WTC11 (cell line): ENCODE measurements at regions not wholly inside any gene's neighbourhood (a gene's known extent, or its start where the extent isn't known, plus 50 kb on each side); places are given as distances from the start of the nearest gene placed in this dataset.

Source experiments
- ATAC-seq: fragments of 200-7000 bp; cut with Tn5 transposase; 2 replicates; pipeline ENCODE4 v1.10.0; 2021; ENCODE audit warnings: mild to moderate bottlenecking, moderate library complexity
- CTCF ChIA-PET: fragments of 300-600 bp; sonication (Branson Sonifier 250); formaldehyde crosslinking; loops from one replicate; lab custom pipeline; 2021; ENCODE audit warnings: antibody characterized with exemption; lab: Charles Lee
- POLR2A ChIA-PET: fragments of 350-600 bp; sonication (Branson Sonifier 250); formaldehyde crosslinking; loops from one replicate; lab custom pipeline; 2021; ENCODE audit warnings: antibody characterized with exemption; lab: Charles Lee
- DNase-seq: peaks from one replicate; pipeline ENCODE4 v3.0.0; 2021; ENCODE audit warnings: low spot score
- H3K27ac Mint-ChIP-seq: 2 replicates; pipeline ENCODE4 v1.8.0; 2021; ENCODE audit warnings: mixed read lengths
- H3K27me3 Mint-ChIP-seq: 2 replicates; pipeline ENCODE4 v1.8.0; 2021; ENCODE audit warnings: low read depth, mild to moderate bottlenecking, moderate library complexity, mixed read lengths
- H3K36me3 Mint-ChIP-seq: 2 replicates; pipeline ENCODE4 v1.8.0; 2021; ENCODE audit warnings: mixed read lengths
- H3K4me1 Mint-ChIP-seq: 2 replicates; pipeline ENCODE4 v1.8.0; 2022; ENCODE audit warnings: mixed read lengths
- H3K4me3 Mint-ChIP-seq: 2 replicates; pipeline ENCODE4 v1.8.0; 2021; ENCODE audit warnings: mild to moderate bottlenecking, moderate library complexity, mixed read lengths
- H3K9me3 Mint-ChIP-seq: 2 replicates; pipeline ENCODE4 v1.8.0; 2021; ENCODE audit warnings: mixed read lengths
- CREB1 ChIP-seq: sonication (generic); formaldehyde crosslinking; IDR thresholded peaks from 2 replicates; pipeline ENCODE4 v1.8.0; 2023; ENCODE audit warnings: mild to moderate bottlenecking, missing genetic modification reagents
- CTCF ChIP-seq: fragments of 200-600 bp; IDR thresholded peaks from 2 replicates; pipeline ENCODE4 v1.8.0; 2022; ENCODE audit warnings: antibody characterized with exemption
- ETV6 ChIP-seq: sonication (generic); formaldehyde crosslinking; IDR thresholded peaks from 2 replicates; pipeline ENCODE4 v1.8.1; 2022; ENCODE audit warnings: mild to moderate bottlenecking, missing genetic modification reagents
- FOXJ3 ChIP-seq: sonication (generic); formaldehyde crosslinking; IDR thresholded peaks from 2 replicates; pipeline ENCODE4 v1.9.0; 2021; ENCODE audit warnings: missing genetic modification reagents, mild to moderate bottlenecking, borderline replicate concordance
- FOXK1 ChIP-seq: sonication (generic); formaldehyde crosslinking; IDR thresholded peaks from 2 replicates; pipeline ENCODE4 v1.8.0; 2022; ENCODE audit warnings: mild to moderate bottlenecking, moderate library complexity, missing genetic modification reagents
- FOXP1 ChIP-seq: sonication (generic); formaldehyde crosslinking; IDR thresholded peaks from 2 replicates; pipeline ENCODE4 v1.8.0; 2022; ENCODE audit warnings: missing genetic modification reagents, mild to moderate bottlenecking, moderate library complexity, borderline replicate concordance
- GTF2I ChIP-seq: fragments of 250-450 bp; sonication (Bioruptor Pico); conservative IDR thresholded peaks from 2 replicates; pipeline ENCODE4 v1.4.0; 2021; ENCODE audit warnings: mild to moderate bottlenecking
- MXD4 ChIP-seq: fragments of 250-450 bp; sonication (Bioruptor Pico); IDR thresholded peaks from 2 replicates; pipeline ENCODE4 v1.8.0; 2021; ENCODE audit warnings: mild to moderate bottlenecking, moderate library complexity, borderline replicate concordance
- MYBL2 ChIP-seq: sonication (generic); formaldehyde crosslinking; IDR thresholded peaks from 2 replicates; pipeline ENCODE4 v1.8.1; 2023; ENCODE audit warnings: mild to moderate bottlenecking, moderate library complexity, missing genetic modification reagents
- NFATC4 ChIP-seq: fragments of 250-450 bp; sonication (Bioruptor Pico); IDR thresholded peaks from 2 replicates; pipeline ENCODE4 v1.9.0; 2021; ENCODE audit warnings: mild to moderate bottlenecking
- NFE2L1 ChIP-seq: sonication (generic); formaldehyde crosslinking; IDR thresholded peaks from 2 replicates; pipeline ENCODE4 v1.8.1; 2023; ENCODE audit warnings: missing genetic modification reagents
- NFYB ChIP-seq: sonication (generic); formaldehyde crosslinking; conservative IDR thresholded peaks from 2 replicates; pipeline ENCODE4 v1.8.0; 2022; ENCODE audit warnings: low read depth, missing genetic modification reagents
- PREB ChIP-seq: sonication (generic); formaldehyde crosslinking; IDR thresholded peaks from 2 replicates; pipeline ENCODE4 v1.8.1; 2022; ENCODE audit warnings: mild to moderate bottlenecking, missing genetic modification reagents, moderate library complexity, borderline replicate concordance
- PRRX2 ChIP-seq: fragments of 250-450 bp; sonication (Bioruptor Pico); IDR thresholded peaks from 2 replicates; pipeline ENCODE4 v1.8.0; 2021; ENCODE audit warnings: mild to moderate bottlenecking
- RELA ChIP-seq: sonication (generic); formaldehyde crosslinking; IDR thresholded peaks from 2 replicates; pipeline ENCODE4 v1.8.1; 2022; ENCODE audit warnings: missing genetic modification reagents, mild to moderate bottlenecking, borderline replicate concordance
- RORB ChIP-seq: fragments of 250-450 bp; sonication (Bioruptor Pico); IDR thresholded peaks from 2 replicates; pipeline ENCODE4 v1.9.0; 2021; ENCODE audit warnings: mild to moderate bottlenecking
- SOX15 ChIP-seq: fragments of 250-450 bp; sonication (Bioruptor Pico); IDR thresholded peaks from 2 replicates; pipeline ENCODE4 v1.9.0; 2021; ENCODE audit warnings: mild to moderate bottlenecking
- TCF7 ChIP-seq: sonication (generic); formaldehyde crosslinking; IDR thresholded peaks from 2 replicates; pipeline ENCODE4 v1.8.0; 2022; ENCODE audit warnings: mild to moderate bottlenecking, low read depth, missing genetic modification reagents, moderate library complexity
- TEAD4 ChIP-seq: sonication (generic); formaldehyde crosslinking; IDR thresholded peaks from 2 replicates; pipeline ENCODE4 v1.8.0; 2022; ENCODE audit warnings: mild to moderate bottlenecking, missing genetic modification reagents
- TP53 ChIP-seq: sonication (generic); formaldehyde crosslinking; IDR thresholded peaks from 2 replicates; pipeline ENCODE4 v1.8.1; 2023; ENCODE audit warnings: mild to moderate bottlenecking, missing genetic modification reagents
- ZNF121 ChIP-seq: sonication (generic); formaldehyde crosslinking; IDR thresholded peaks from 2 replicates; pipeline ENCODE4 v1.8.0; 2023; ENCODE audit warnings: missing genetic modification reagents
- ZNF281 ChIP-seq: sonication (generic); formaldehyde crosslinking; IDR thresholded peaks from 2 replicates; pipeline ENCODE4 v1.8.0; 2023; ENCODE audit warnings: mild to moderate bottlenecking, missing genetic modification reagents
- ZNF396 ChIP-seq: fragments of 250-450 bp; sonication (Bioruptor Pico); IDR thresholded peaks from 2 replicates; pipeline ENCODE4 v1.8.0; 2021; ENCODE audit warnings: mild to moderate bottlenecking, moderate library complexity, borderline replicate concordance
- ZNF416 ChIP-seq: fragments of 250-450 bp; sonication (Bioruptor Pico); IDR thresholded peaks from 2 replicates; pipeline ENCODE4 v1.9.0; 2021; ENCODE audit warnings: mild to moderate bottlenecking, inconsistent platforms
- ZNF512 ChIP-seq: sonication (generic); formaldehyde crosslinking; IDR thresholded peaks from 2 replicates; pipeline ENCODE4 v1.8.1; 2022; ENCODE audit warnings: missing genetic modification reagents, borderline replicate concordance
- ZNF671 ChIP-seq: fragments of 250-450 bp; sonication (Bioruptor Pico); IDR thresholded peaks from 2 replicates; pipeline ENCODE4 v1.8.0; 2021; ENCODE audit warnings: mild to moderate bottlenecking
- ZSCAN18 ChIP-seq: fragments of 250-450 bp; sonication (Bioruptor Pico); IDR thresholded peaks from 2 replicates; pipeline ENCODE4 v2.1.2; 2022; ENCODE audit warnings: mild to moderate bottlenecking, moderate library complexity

GRCh38 chr6:158249340-158249836 is 62.9 kb upstream of the TULP4 start:
- Mint-ChIP-seq H3K9me3 (no peaks in the 10 kb centered on the region), H3K4me3 (no peak overlapping the region)
- TF ChIP-seq GTF2I (no peak), ZSCAN18 (CRISPR knock-in tag) (no peak), NFYB (CRISPR knock-in tag) (no peak), ZNF281 (CRISPR knock-in tag) (no peak), ZNF396 (no peak), RELA (CRISPR knock-in tag) (no peak), SOX15 (CRISPR knock-in tag) (no peak), ZNF416 (CRISPR knock-in tag) (no peak), TP53 (no peak)
- TF ChIP-seq, all 79 proteins: peak for 0
- DNase-seq (no peak), ATAC-seq (no peak)
- Mint-ChIP-seq H3K36me3 (peaks cover 3% of the 10 kb centered on the region), H3K4me1 (peaks cover 4% of the 10 kb centered on the region; the same call in 1 of the 2 replicates), H3K27me3 (no peaks in the 10 kb centered on the region), H3K27ac (no peak overlapping the region)
- CTCF ChIA-PET = no interaction called here
- POLR2A ChIA-PET = no interaction called here

GRCh38 chr6:158251565-158251964 is 60.7 kb upstream of the TULP4 start:
- DNase-seq = no peak
- Mint-ChIP-seq H3K27ac (no peak overlapping the region), H3K27me3 (no peaks in the 10 kb centered on the region), H3K4me3 (no peak overlapping the region), H3K4me1 (peaks cover 10% of the 10 kb centered on the region), H3K9me3 (no peaks in the 10 kb centered on the region), H3K36me3 (no peaks in the 10 kb centered on the region)
- no peak for ATAC-seq
- TF ChIP-seq RORB (CRISPR knock-in tag) (no peak), NFE2L1 (CRISPR knock-in tag) (no peak), FOXK1 (CRISPR knock-in tag) (no peak), ZNF121 (CRISPR knock-in tag) (no peak), PREB (no peak)
- POLR2A ChIA-PET = no interaction called here
- CTCF ChIA-PET = no interaction called here

GRCh38 chr6:158253248-158253647 is 59.0 kb upstream of the TULP4 start:
- CTCF ChIA-PET = no interaction called here
- TF ChIP-seq NFATC4 (CRISPR knock-in tag) = no peak
- TF ChIP-seq TCF7 = no peak
- no peak for TF ChIP-seq MYBL2 (CRISPR knock-in tag)
- TF ChIP-seq ZNF416 (CRISPR knock-in tag) = no peak
- no peak for TF ChIP-seq CTCF
- TF ChIP-seq ETV6 (CRISPR knock-in tag) = no peak
- no peak for TF ChIP-seq ZNF512 (CRISPR knock-in tag)
- TF ChIP-seq TEAD4 (CRISPR knock-in tag) = no peak
- no peak for TF ChIP-seq FOXK1 (CRISPR knock-in tag)
- TF ChIP-seq FOXJ3 = no peak
- TF ChIP-seq CREB1 = no peak
- no peak for TF ChIP-seq PRRX2 (CRISPR knock-in tag)
- TF ChIP-seq ZNF671 (CRISPR knock-in tag) = no peak
- TF ChIP-seq MXD4 (CRISPR knock-in tag) = no peak
- TF ChIP-seq FOXP1 (CRISPR knock-in tag) = no peak

More at GRCh38 chr6:158253248-158253647, 59.0 kb upstream of the TULP4 start:
- Mint-ChIP-seq H3K9me3 (no peaks in the 10 kb centered on the region), H3K4me3 (no peak overlapping the region), H3K36me3 (no peaks in the 10 kb centered on the region), H3K4me1 (peaks cover 10% of the 10 kb centered on the region), H3K27ac (no peak overlapping the region), H3K27me3 (no peaks in the 10 kb centered on the region)
- ATAC-seq (no peak), DNase-seq (no peak)
- POLR2A ChIA-PET = no interaction called here
